Raji (cell line): ENCODE measurements at regions not wholly inside any gene's neighbourhood (a gene's known extent, or its start where the extent isn't known, plus 50 kb on each side); places are given as distances from the start of the nearest gene placed in this dataset.

Experiments
- POLR2A ChIP-seq: IDR thresholded peaks from 2 replicates; pipeline ENCODE4 v1.6.1; 2011; ENCODE audit warnings: low read depth, low read length, control low read depth; ENCODE audit not compliant: insufficient read depth

- TF ChIP-seq POLR2A, result no peak
These were observed 418.6 kb upstream of the ZMIZ1 start for GRCh38 chr10:78650122-78650521.

GRCh38 chr10:78651287-78651686 is 417.5 kb upstream of the ZMIZ1 start:
- TF ChIP-seq POLR2A, result no peak

- TF ChIP-seq POLR2A, result no peak
These were observed 415.2 kb upstream of the ZMIZ1 start for GRCh38 chr10:78653555-78653954.

GRCh38 chr10:78654047-78654590 is 414.6 kb upstream of the ZMIZ1 start:
- no peak for TF ChIP-seq POLR2A

- TF ChIP-seq POLR2A, result no peak
These were observed 412.8 kb upstream of the ZMIZ1 start for GRCh38 chr10:78655979-78656378.

GRCh38 chr10:78656417-78657162 is 412.2 kb upstream of the ZMIZ1 start:
- no peak for TF ChIP-seq POLR2A

GRCh38 chr10:78657163-78657861 is 411.5 kb upstream of the ZMIZ1 start:
- 0 out of 2 replicates have a peak, but pooled peaks have one; percentile 15 for TF ChIP-seq POLR2A

GRCh38 chr10:78657862-78658165 is 411.0 kb upstream of the ZMIZ1 start:
- no peak for TF ChIP-seq POLR2A

- TF ChIP-seq POLR2A, result peak; percentile 57
These were observed 409.8 kb upstream of the ZMIZ1 start for GRCh38 chr10:78658645-78659597.

GRCh38 chr10:78659598-78659967 is 409.2 kb upstream of the ZMIZ1 start:
- TF ChIP-seq POLR2A, result peak; percentile 40; the same call in 1 of the 2 replicates

- no peak for TF ChIP-seq POLR2A
These were observed 408.2 kb upstream of the ZMIZ1 start for GRCh38 chr10:78660446-78661106.

GRCh38 chr10:78663721-78664120 is 405.0 kb upstream of the ZMIZ1 start:
- TF ChIP-seq POLR2A, result no peak

- no peak for TF ChIP-seq POLR2A
These were observed 403.7 kb upstream of the ZMIZ1 start for GRCh38 chr10:78664929-78665553.

- no peak for TF ChIP-seq POLR2A
These were observed 395.8 kb upstream of the ZMIZ1 start for GRCh38 chr10:78672918-78673317.
